SH-SY5Y (cell line): ENCODE measurements at regions not wholly inside any gene's neighbourhood (a gene's known extent, or its start where the extent isn't known, plus 50 kb on each side); places are given as distances from the start of the nearest gene placed in this dataset.

Source experiments
- GATA2 ChIP-seq: IDR thresholded peaks from 2 replicates; pipeline ENCODE4 v1.6.1; 2011; ENCODE audit warnings: mild to moderate bottlenecking, low read depth, low read length
- GATA3 ChIP-seq: IDR thresholded peaks from 2 replicates; pipeline ENCODE4 v1.6.1; 2011; ENCODE audit warnings: low read depth, mild to moderate bottlenecking, low read length, moderate library complexity

DNA sequence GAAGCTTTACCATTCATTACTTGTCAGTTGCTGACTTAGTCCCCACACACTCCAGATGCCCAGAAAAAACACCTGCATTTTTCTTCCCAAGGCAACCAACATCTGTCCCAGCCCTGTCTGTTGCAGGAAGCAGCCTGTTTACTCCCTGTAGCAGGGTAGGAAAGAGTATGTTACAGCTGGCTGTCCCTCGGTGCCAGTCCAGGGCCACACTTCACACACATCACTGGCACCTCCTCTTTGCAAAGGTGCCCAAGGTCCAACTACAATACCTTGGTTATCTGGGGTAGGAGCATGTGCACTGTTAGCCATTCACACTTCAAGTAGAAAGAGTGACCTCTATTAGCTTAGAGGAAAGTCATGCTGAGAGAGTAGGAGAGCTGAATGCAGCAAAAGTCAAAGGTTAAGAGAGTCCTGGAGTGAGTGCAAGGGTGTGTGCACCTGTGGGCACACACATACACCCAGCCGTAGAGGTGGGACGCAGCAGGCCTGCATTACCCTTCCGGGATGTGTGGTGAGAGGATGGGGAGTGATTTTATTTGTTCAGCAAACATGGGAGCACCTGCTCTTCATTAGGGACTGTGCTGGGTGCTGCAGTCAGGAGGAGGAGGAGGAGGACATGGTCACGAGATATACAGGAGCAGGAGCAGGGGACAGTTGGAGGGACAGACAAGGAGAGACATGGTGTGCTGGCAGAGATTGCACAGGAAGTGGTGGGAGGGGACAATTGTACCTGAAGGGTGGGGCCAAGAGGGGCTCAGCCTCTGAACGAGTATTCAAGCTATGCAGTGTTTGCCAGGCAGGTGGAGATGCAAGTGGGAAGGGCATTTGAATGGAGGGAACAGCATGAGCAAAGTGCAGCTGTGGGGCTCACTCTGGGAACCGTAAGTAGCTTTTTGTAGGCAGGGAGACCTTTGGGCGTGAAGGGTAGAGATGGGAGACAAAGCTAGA, 69.8 kb downstream of the TSN start:
- TF ChIP-seq GATA2 (no peak), GATA3 (no peak)
